Keratinocyte (primary cell): ENCODE measurements at regions not wholly inside any gene's neighbourhood (a gene's known extent, or its start where the extent isn't known, plus 50 kb on each side); places are given as distances from the start of the nearest gene placed in this dataset.

Experiments used
- DNase-seq: peaks from one replicate; pipeline ENCODE4 v3.0.0-alpha.2; 2011; ENCODE audit warnings: low read depth, missing footprints, low spot score
- FAIRE-seq: peaks from 2 replicates; lab custom pipeline; 2011; peaks lifted over from hg19 to GRCh38; lab: Jason Lieb, UNC
- H2AFZ ChIP-seq: 2 replicates; pipeline ENCODE4 v1.6.0; 2012; ENCODE audit warnings: low read length, control low read depth, inconsistent platforms; ENCODE audit not compliant: control insufficient read depth
- H3K27ac ChIP-seq: 2 replicates; pipeline ENCODE4 v1.5.1; 2011; ENCODE audit warnings: low read length; ENCODE audit not compliant: control insufficient read depth, insufficient read depth
- H3K27me3 ChIP-seq: 3 replicates; pipeline ENCODE4 v1.6.0; 2011; ENCODE audit warnings: low read length; ENCODE audit not compliant: control insufficient read depth, insufficient read depth; ENCODE audit errors: extremely low read depth
- H3K36me3 ChIP-seq, 2 experiments: 2 replicates in 1 of 2; 3 replicates in 1 of 2; pipeline ENCODE4 v1.5.1; 2011; ENCODE audit warnings: low read length in 2 of 2, mild to moderate bottlenecking in 1 of 2; ENCODE audit not compliant: control insufficient read depth in 2 of 2, insufficient read depth in 2 of 2; ENCODE audit errors: extremely low read depth in 1 of 2
- H3K4me1 ChIP-seq: 3 replicates; pipeline ENCODE4 v1.5.1; 2011; ENCODE audit warnings: low read length; ENCODE audit not compliant: control insufficient read depth, insufficient read depth; ENCODE audit errors: extremely low read depth
- H3K4me2 ChIP-seq: 3 replicates; pipeline ENCODE4 v1.6.0; 2011; ENCODE audit warnings: low read depth, low read length; ENCODE audit not compliant: control insufficient read depth, insufficient read depth; ENCODE audit errors: extremely low read depth
- H3K4me3 ChIP-seq, 3 experiments: fragments of 200-600 bp in 1 of 3; sonication (generic) in 1 of 3; 2 replicates in 2 of 3; 3 replicates in 1 of 3; pipeline ENCODE4 v1.5.1; 2011 to 2016; ENCODE audit warnings: low read length in 3 of 3, mild to moderate bottlenecking in 3 of 3, control low read depth in 2 of 3, inconsistent platforms in 1 of 3, low read depth in 1 of 3, mixed read lengths in 1 of 3, mixed run types in 1 of 3, moderate library complexity in 1 of 3; ENCODE audit not compliant: control insufficient read depth in 2 of 3, insufficient read depth in 2 of 3; ENCODE audit errors: extremely low read depth in 1 of 3
- H3K79me2 ChIP-seq: 2 replicates; pipeline ENCODE4 v1.6.0; 2012; ENCODE audit warnings: low read length; ENCODE audit not compliant: control insufficient read depth, insufficient read depth
- H3K9ac ChIP-seq: 3 replicates; pipeline ENCODE4 v1.6.0; 2011; ENCODE audit warnings: low read length; ENCODE audit not compliant: control insufficient read depth, insufficient read depth; ENCODE audit errors: extremely low read depth
- H3K9me1 ChIP-seq: 3 replicates; pipeline ENCODE4 v1.6.0; 2011; ENCODE audit warnings: low read length; ENCODE audit not compliant: control insufficient read depth, insufficient read depth; ENCODE audit errors: extremely low read depth
- H3K9me3 ChIP-seq: 2 replicates; pipeline ENCODE4 v1.5.1; 2012; ENCODE audit warnings: low read depth, low read length; ENCODE audit not compliant: control insufficient read depth
- H4K20me1 ChIP-seq: 3 replicates; pipeline ENCODE4 v1.6.0; 2011; ENCODE audit warnings: low read length; ENCODE audit not compliant: control insufficient read depth, insufficient read depth; ENCODE audit errors: extremely low read depth
- CTCF ChIP-seq, 3 experiments: IDR thresholded peaks in 1 of 3; conservative IDR thresholded peaks in 1 of 3; optimal IDR thresholded peaks in 1 of 3; 2 replicates in 2 of 3; 3 replicates in 1 of 3; pipeline versions ENCODE3 to v1.5.1; 2011; ENCODE audit warnings: low read length in 3 of 3, mild to moderate bottlenecking in 3 of 3, moderate library complexity in 2 of 3, control low read depth in 1 of 3, inconsistent platforms in 1 of 3; ENCODE audit not compliant: insufficient read depth in 2 of 3; ENCODE audit errors: extremely low read depth in 1 of 3
- EZH2 ChIP-seq: IDR thresholded peaks from one replicate; pipeline ENCODE4 v1.6.1; 2012; ENCODE audit warnings: inconsistent platforms, mild to moderate bottlenecking, low read length, moderate library complexity
- dilution Hi-C: fragments of 300-500 bp; cut with MboI; formaldehyde crosslinking; loops from one replicate; pipeline ENCODE4 v1.7.0; 2020; ENCODE audit warnings: low sequenced_read_pairs; ENCODE audit not compliant: extremely low pct_ligation_motif_present

DNA sequence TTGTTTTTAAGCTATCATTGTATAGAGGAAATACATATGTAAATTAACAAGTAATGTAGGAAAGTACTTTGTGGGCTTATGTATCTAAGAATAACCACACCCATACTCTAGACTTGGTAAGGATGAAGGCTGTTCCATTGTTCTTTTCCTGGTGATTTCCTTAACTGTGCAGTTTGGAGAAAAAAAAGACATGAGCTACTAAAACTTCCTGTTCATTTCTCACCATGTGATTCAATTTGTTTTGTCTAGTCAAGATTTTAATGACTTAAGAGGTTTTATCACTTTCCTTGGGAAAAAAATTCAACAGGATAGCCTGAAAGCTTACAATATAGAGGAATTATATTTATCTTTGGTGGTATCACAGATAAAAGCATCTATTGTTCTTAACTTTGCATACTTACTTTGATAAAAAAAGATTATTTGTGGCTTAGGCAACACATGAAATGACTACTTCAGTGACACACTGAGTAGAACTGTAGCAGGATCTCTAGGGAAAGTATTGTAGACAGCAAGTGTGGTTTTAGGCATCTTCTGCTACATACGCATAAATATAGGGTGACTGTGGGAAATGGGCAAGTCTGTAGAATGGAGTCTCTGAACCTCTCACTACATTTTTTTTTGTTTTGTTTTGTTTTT lies 80.3 kb downstream of the GJA1 start:
- DNase-seq (no peak), FAIRE-seq (no peak)
- H3K4me2 ChIP-seq = no peak overlapping the region
- H4K20me1 ChIP-seq = no peaks in the 10 kb centered on the region
- no peak overlapping the region for H2AFZ ChIP-seq
- H3K9ac ChIP-seq = no peak overlapping the region
- dilution Hi-C loops = no loop called here
- no peaks in the 10 kb centered on the region for H3K36me3 ChIP-seq
- no peaks in the 10 kb centered on the region for H3K9me3 ChIP-seq
- no peak overlapping the region for H3K4me3 ChIP-seq
- H3K27me3 ChIP-seq = no peaks in the 10 kb centered on the region
- no peaks in the 10 kb centered on the region for H3K9me1 ChIP-seq
- H3K4me1 ChIP-seq = no peaks in the 10 kb centered on the region
- H3K79me2 ChIP-seq = no peaks in the 10 kb centered on the region
- no peak overlapping the region for H3K27ac ChIP-seq
- no peak for TF ChIP-seq EZH2
- no peak for TF ChIP-seq CTCF (optimal IDR thresholded peaks at IDR 0.05 in 1 of 3, IDR thresholded peaks at IDR 0.05 in 1 of 3, conservative IDR thresholded peaks at IDR 0.05 in 1 of 3; ENCODE audit: extremely low read depth in 1 of 3, insufficient read depth in 2 of 3, low read length in 3 of 3)

- no peak overlapping the region for H2AFZ ChIP-seq
- no peaks in the 10 kb centered on the region for H3K79me2 ChIP-seq
- no peaks in the 10 kb centered on the region for H3K36me3 ChIP-seq
- dilution Hi-C loops = no loop called here
- no peaks in the 10 kb centered on the region for H3K9me3 ChIP-seq
- no peak for FAIRE-seq
- no peaks in the 10 kb centered on the region for H4K20me1 ChIP-seq
- H3K9ac ChIP-seq = no peak overlapping the region
- no peaks in the 10 kb centered on the region for H3K9me1 ChIP-seq
- TF ChIP-seq CTCF (optimal IDR thresholded peaks at IDR 0.05 in 1 of 3, IDR thresholded peaks at IDR 0.05 in 1 of 3, conservative IDR thresholded peaks at IDR 0.05 in 1 of 3; ENCODE audit: extremely low read depth in 1 of 3, insufficient read depth in 2 of 3, low read length in 3 of 3) (no peak), EZH2 (no peak)
- H3K4me3 ChIP-seq = no peak overlapping the region
- no peak for DNase-seq
- no peak overlapping the region for H3K4me2 ChIP-seq
- H3K27ac ChIP-seq = no peak overlapping the region
- no peaks in the 10 kb centered on the region for H3K4me1 ChIP-seq
- no peaks in the 10 kb centered on the region for H3K27me3 ChIP-seq
These were observed 80.9 kb downstream of the GJA1 start for GRCh38 chr6:121516331-121516730.
